GM23338 (cell line): ENCODE measurements at regions not wholly inside any gene's neighbourhood (a gene's known extent, or its start where the extent isn't known, plus 50 kb on each side); places are given as distances from the start of the nearest gene placed in this dataset.

ENCODE experiments used
- CREB1 ChIP-seq: fragments of 250-450 bp; sonication (Bioruptor Pico); IDR thresholded peaks from 2 replicates; pipeline ENCODE4 v1.5.0; 2020; ENCODE audit warnings: low read depth, mild to moderate bottlenecking, moderate library complexity
- EZH2 ChIP-seq: fragments of 200-600 bp; sonication (generic); IDR thresholded peaks from one replicate; pipeline ENCODE4 v1.8.0; 2017; ENCODE audit warnings: antibody characterized with exemption, mild to moderate bottlenecking, low read depth; ENCODE audit not compliant: unreplicated experiment
- EZH2phosphoT487 ChIP-seq: fragments of 200-600 bp; sonication (generic); IDR thresholded peaks from one replicate; pipeline ENCODE4 v1.8.1; 2018; ENCODE audit warnings: antibody characterized with exemption; ENCODE audit not compliant: unreplicated experiment
- JUNB ChIP-seq: IDR thresholded peaks from one replicate; pipeline ENCODE4 v1.6.1; 2016; ENCODE audit warnings: antibody characterized with exemption; ENCODE audit not compliant: unreplicated experiment
- NANOG ChIP-seq: IDR thresholded peaks from 2 replicates; pipeline ENCODE4 v1.6.1; 2016; ENCODE audit warnings: antibody characterized with exemption, borderline replicate concordance
- POLR2AphosphoS5 ChIP-seq: IDR thresholded peaks from 2 replicates; pipeline ENCODE4 v1.6.1; 2016; ENCODE audit warnings: antibody characterized with exemption, low read depth
- TF ChIP-seq, protein P1 (sequence below), 2 experiments: fragments of 200-600 bp in 1 of 2; sonication (generic) in 1 of 2; conservative IDR thresholded peaks; 2 replicates each; pipeline versions ENCODE4 v1.5.1 to v1.6.1; 2016 to 2017; ENCODE audit warnings: antibody characterized with exemption in 2 of 2, low read depth in 2 of 2, mild to moderate bottlenecking in 2 of 2, moderate library complexity in 1 of 2
- TF ChIP-seq, protein P2 (sequence below): IDR thresholded peaks from one replicate; pipeline ENCODE4 v1.6.1; 2018; ENCODE audit warnings: antibody characterized with exemption; ENCODE audit not compliant: unreplicated experiment

DNA sequence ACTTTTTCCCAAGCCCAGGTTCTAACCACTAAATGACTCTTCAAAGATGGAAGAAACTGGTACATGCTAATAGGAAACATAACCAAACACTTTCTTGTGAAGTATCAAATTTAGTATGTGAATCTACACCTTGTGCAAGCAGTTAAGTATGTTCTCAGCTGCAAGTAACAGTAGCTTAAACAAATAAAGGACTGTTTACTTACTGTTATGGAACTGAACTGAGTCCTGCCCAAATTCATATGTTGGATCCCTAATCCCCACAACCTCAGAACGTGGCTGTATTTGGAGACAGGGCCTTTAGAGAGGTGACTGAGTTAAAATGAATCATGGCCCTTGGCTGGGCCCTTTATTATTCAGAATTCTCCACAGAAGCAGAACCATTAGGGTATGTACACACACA, 178.7 kb downstream of the KDR start:
- TF ChIP-seq, protein P1, sequence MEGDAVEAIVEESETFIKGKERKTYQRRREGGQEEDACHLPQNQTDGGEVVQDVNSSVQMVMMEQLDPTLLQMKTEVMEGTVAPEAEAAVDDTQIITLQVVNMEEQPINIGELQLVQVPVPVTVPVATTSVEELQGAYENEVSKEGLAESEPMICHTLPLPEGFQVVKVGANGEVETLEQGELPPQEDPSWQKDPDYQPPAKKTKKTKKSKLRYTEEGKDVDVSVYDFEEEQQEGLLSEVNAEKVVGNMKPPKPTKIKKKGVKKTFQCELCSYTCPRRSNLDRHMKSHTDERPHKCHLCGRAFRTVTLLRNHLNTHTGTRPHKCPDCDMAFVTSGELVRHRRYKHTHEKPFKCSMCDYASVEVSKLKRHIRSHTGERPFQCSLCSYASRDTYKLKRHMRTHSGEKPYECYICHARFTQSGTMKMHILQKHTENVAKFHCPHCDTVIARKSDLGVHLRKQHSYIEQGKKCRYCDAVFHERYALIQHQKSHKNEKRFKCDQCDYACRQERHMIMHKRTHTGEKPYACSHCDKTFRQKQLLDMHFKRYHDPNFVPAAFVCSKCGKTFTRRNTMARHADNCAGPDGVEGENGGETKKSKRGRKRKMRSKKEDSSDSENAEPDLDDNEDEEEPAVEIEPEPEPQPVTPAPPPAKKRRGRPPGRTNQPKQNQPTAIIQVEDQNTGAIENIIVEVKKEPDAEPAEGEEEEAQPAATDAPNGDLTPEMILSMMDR (conservative IDR thresholded peaks at IDR 0.05; ENCODE audit: low read depth in 2 of 2): no peak
- TF ChIP-seq EZH2: no peak
- TF ChIP-seq NANOG: no peak
- no peak for TF ChIP-seq CREB1
- TF ChIP-seq POLR2AphosphoS5: no peak
- TF ChIP-seq, protein P2, sequence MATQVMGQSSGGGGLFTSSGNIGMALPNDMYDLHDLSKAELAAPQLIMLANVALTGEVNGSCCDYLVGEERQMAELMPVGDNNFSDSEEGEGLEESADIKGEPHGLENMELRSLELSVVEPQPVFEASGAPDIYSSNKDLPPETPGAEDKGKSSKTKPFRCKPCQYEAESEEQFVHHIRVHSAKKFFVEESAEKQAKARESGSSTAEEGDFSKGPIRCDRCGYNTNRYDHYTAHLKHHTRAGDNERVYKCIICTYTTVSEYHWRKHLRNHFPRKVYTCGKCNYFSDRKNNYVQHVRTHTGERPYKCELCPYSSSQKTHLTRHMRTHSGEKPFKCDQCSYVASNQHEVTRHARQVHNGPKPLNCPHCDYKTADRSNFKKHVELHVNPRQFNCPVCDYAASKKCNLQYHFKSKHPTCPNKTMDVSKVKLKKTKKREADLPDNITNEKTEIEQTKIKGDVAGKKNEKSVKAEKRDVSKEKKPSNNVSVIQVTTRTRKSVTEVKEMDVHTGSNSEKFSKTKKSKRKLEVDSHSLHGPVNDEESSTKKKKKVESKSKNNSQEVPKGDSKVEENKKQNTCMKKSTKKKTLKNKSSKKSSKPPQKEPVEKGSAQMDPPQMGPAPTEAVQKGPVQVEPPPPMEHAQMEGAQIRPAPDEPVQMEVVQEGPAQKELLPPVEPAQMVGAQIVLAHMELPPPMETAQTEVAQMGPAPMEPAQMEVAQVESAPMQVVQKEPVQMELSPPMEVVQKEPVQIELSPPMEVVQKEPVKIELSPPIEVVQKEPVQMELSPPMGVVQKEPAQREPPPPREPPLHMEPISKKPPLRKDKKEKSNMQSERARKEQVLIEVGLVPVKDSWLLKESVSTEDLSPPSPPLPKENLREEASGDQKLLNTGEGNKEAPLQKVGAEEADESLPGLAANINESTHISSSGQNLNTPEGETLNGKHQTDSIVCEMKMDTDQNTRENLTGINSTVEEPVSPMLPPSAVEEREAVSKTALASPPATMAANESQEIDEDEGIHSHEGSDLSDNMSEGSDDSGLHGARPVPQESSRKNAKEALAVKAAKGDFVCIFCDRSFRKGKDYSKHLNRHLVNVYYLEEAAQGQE: no peak
- TF ChIP-seq EZH2phosphoT487: no peak
- no peak for TF ChIP-seq JUNB
